C4-2B (cell line): ENCODE measurements at regions not wholly inside any gene's neighbourhood (a gene's known extent, or its start where the extent isn't known, plus 50 kb on each side); places are given as distances from the start of the nearest gene placed in this dataset.

Source experiments
- H3K27ac ChIP-seq: fragments of 450-650 bp; 2 replicates; pipeline ENCODE4 v1.5.1; 2017
- ZFX ChIP-seq: fragments of 450-650 bp; IDR thresholded peaks from 2 replicates; pipeline ENCODE4 v1.6.1; 2017
- TF ChIP-seq, protein P1 (sequence below): fragments of 450-650 bp; conservative IDR thresholded peaks from 2 replicates; pipeline ENCODE4 v1.5.1; 2017; ENCODE audit warnings: mild to moderate bottlenecking

DNA sequence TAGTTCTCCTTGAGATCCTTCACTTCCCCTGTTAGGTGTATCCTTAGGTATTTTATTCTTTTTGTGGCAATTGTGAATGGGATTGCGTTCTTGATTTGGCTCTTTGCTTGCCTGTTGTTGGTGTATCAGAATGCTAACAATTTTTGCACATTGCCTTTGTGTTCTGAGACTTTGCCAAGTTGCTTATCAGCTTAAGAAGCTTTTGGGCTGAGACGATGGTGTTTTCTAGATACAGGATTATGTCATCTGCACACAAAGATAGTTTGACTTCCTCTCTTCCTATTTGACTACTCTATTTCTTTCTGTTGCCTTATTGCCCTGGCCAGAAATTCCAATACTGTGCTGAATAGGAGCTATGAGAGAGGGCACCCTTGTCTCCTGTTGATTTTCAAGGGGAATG is 609.4 kb upstream of the COX7C start:
- TF ChIP-seq, protein P1, sequence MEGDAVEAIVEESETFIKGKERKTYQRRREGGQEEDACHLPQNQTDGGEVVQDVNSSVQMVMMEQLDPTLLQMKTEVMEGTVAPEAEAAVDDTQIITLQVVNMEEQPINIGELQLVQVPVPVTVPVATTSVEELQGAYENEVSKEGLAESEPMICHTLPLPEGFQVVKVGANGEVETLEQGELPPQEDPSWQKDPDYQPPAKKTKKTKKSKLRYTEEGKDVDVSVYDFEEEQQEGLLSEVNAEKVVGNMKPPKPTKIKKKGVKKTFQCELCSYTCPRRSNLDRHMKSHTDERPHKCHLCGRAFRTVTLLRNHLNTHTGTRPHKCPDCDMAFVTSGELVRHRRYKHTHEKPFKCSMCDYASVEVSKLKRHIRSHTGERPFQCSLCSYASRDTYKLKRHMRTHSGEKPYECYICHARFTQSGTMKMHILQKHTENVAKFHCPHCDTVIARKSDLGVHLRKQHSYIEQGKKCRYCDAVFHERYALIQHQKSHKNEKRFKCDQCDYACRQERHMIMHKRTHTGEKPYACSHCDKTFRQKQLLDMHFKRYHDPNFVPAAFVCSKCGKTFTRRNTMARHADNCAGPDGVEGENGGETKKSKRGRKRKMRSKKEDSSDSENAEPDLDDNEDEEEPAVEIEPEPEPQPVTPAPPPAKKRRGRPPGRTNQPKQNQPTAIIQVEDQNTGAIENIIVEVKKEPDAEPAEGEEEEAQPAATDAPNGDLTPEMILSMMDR: no peak
- no peak for TF ChIP-seq ZFX
- H3K27ac ChIP-seq: no peak overlapping the region

DNA sequence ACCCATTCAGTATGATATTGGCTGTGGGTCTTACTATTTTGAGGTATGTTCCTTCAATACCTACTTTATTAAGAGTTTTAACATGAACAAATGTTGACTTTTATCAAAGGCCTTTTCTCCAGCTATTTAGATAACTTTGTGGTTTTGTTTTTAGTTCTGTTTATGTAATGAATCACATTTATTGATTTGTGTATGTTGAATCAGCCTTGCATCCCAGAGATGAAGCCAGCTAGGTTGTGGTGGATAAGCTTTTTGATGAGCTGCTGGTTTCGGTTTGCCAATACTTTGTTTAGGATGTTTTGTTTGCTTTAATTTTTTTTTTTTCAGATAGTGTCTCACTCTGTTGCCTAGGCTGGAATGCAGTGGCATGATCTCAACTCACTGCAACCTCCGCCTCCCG is 609.0 kb upstream of the COX7C start:
- no peak for TF ChIP-seq ZFX
- TF ChIP-seq, protein P1: no peak
- H3K27ac ChIP-seq: no peak overlapping the region

DNA sequence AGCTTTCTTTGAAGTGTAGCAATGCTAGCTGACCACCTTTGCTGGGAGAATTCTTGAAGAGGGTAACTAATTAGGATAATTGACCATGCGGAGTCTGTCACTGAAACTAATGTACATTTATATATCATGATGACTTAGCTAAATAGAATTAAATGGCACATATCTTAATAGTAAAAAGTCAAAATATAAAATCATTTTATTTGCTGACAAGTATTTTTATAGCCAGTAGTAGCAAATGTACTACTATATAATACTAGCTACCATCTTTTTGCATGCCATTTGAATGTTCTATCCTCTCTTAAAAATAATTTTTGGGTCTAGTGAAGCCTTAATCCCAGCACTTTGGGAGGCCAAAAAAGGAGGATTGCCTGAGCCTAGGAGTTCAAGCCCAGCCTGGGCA is 605.8 kb upstream of the COX7C start:
- no peak overlapping the region for H3K27ac ChIP-seq
- TF ChIP-seq, protein P1: no peak
- no peak for TF ChIP-seq ZFX

DNA sequence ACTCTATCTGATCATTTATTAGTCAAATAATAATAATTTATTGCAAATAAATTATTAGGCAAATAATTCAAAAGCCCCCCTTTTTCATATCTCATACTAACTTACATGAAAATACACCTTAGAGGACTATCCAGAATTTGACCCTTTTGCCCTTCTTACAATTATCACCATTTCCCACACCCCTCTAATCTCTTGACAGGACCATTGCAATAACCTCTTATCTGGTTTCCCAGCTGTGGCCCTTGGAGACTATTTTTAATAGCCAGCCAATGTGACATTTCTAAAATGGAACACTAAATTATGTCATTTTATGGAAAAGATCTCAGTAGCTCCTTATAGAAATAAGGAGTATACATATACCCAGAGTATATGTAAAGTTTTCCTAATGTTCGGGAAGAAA is 588.4 kb upstream of the COX7C start:
- H3K27ac ChIP-seq: no peak overlapping the region
- TF ChIP-seq ZFX: no peak
- TF ChIP-seq, protein P1: no peak

DNA sequence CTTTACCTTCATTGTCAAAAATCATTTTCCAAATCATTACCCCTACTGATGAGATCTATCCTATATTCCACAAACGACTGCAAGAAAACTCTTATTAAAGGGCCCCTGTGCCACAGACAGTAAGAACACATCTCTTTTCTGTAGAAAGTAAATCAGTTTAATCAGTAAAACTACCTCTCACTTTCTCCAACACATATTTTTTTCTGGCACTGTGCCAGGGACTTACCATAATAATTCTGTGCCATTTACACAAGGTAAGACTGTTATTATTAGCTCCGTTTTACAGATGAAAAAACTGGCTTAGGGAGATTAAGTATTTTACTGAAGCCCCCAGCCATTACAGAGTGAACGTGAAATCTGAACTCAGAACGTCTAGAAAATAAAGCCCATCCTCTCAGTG is 587.0 kb upstream of the COX7C start:
- TF ChIP-seq, protein P1: no peak
- no peak for TF ChIP-seq ZFX
- H3K27ac ChIP-seq: no peak overlapping the region

DNA sequence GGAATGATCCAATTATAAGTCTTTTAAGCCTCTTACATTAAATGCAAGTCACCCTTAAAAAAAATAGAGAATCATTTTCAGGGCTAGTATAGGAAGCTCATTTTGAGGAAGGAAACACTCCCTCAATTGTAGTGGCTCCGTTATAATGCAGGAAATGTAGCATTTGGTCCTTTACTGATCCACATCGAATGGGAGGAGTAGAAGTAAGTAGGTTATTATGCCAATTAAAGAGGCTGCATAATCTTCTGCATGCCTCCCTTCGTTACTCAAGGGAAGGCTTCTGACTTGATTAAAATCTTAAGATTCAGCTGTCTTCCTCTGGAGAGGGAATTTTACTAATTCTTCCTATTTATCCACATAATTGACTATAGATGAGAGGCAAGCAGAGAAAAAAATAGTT is 579.2 kb upstream of the COX7C start:
- H3K27ac ChIP-seq: no peak overlapping the region
- TF ChIP-seq, protein P1: no peak
- TF ChIP-seq ZFX: no peak

DNA sequence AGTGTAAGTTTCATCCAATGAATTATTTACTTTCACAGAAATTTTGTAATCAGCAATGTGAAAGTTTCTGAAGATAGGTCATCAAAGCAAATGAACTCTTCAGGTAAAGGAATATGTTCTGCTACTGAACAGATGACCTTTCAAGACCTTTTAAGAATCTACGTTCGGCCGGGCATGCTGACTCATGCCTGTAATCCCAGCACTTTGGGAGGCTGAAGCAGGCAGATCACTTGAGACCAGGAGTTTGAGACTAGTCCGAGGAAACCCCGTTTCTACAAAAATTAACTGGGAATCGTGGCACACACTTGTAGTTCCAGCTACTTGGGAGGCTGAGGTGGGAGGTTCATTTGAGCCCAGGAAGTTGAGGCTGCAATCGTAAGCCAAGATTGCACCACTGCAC is 578.4 kb upstream of the COX7C start:
- H3K27ac ChIP-seq: no peak overlapping the region
- no peak for TF ChIP-seq ZFX
- TF ChIP-seq, protein P1: no peak
